Neural cell (in vitro differentiated cells): ENCODE measurements at regions not wholly inside any gene's neighbourhood (a gene's known extent, or its start where the extent isn't known, plus 50 kb on each side); places are given as distances from the start of the nearest gene placed in this dataset.

Experiments used
- H2AFZ ChIP-seq: fragments of 200-600, 300-800 bp; sonication (generic), shearing (Covaris generic); 2 replicates; pipeline ENCODE4 v1.6.0; 2014; ENCODE audit warnings: low read depth, mild to moderate bottlenecking, antibody characterized with exemption, low read length, moderate library complexity
- H3F3A ChIP-seq: fragments of 200-600 bp; shearing (Covaris generic); 2 replicates; pipeline ENCODE4 v1.6.1; 2016; ENCODE audit warnings: mild to moderate bottlenecking, moderate library complexity, mixed read lengths, antibody characterized with exemption, low read length; ENCODE audit not compliant: insufficient read depth, poor library complexity, severe bottlenecking
- H3K27ac ChIP-seq: fragments of 200-600, 300-800 bp; sonication (generic), shearing (Covaris generic); 2 replicates; pipeline ENCODE4 v1.5.1; 2014; ENCODE audit warnings: mild to moderate bottlenecking, low read length, moderate library complexity
- H3K27me3 ChIP-seq: fragments of 300-800, 200-600 bp; sonication (generic), shearing (Covaris generic); 2 replicates; pipeline ENCODE4 v1.6.0; 2014; ENCODE audit warnings: mild to moderate bottlenecking, low read depth, low read length, moderate library complexity; ENCODE audit not compliant: insufficient read depth
- H3K36me3 ChIP-seq: fragments of 300-800, 200-600 bp; sonication (generic), shearing (Covaris generic); 2 replicates; pipeline ENCODE4 v1.5.1; 2014; ENCODE audit warnings: mild to moderate bottlenecking, antibody characterized with exemption, low read length, moderate library complexity; ENCODE audit not compliant: insufficient read depth
- H3K4me2 ChIP-seq: fragments of 300-800, 200-600 bp; sonication (generic), shearing (Covaris generic); 2 replicates; pipeline ENCODE4 v1.6.0; 2014; ENCODE audit warnings: mild to moderate bottlenecking, low read length
- H3K4me3 ChIP-seq: fragments of 300-800, 200-600 bp; sonication (generic), shearing (Covaris generic); 2 replicates; pipeline ENCODE4 v1.5.1; 2014; ENCODE audit warnings: mild to moderate bottlenecking, low read length, moderate library complexity
- H3K79me2 ChIP-seq: fragments of 200-600 bp; shearing (Covaris generic); replicated peaks from 2 replicates; pipeline ENCODE4 v1.6.0; 2014; ENCODE audit warnings: mild to moderate bottlenecking, low read length, moderate library complexity; ENCODE audit not compliant: insufficient read depth
- H3K9ac ChIP-seq: fragments of 300-800, 200-600 bp; sonication (generic), shearing (Covaris generic); 2 replicates; pipeline ENCODE4 v1.6.1; 2016; ENCODE audit warnings: mild to moderate bottlenecking, low read length, mixed read lengths
- H3K9me2 ChIP-seq: fragments of 200-600 bp; shearing (Covaris generic); 2 replicates; pipeline ENCODE4 v1.6.1; 2016; ENCODE audit warnings: mild to moderate bottlenecking, low read length, mixed read lengths; ENCODE audit not compliant: insufficient read depth
- H3K9me3 ChIP-seq: fragments of 200-600, 300-800 bp; sonication (generic), shearing (Covaris generic); 2 replicates; pipeline ENCODE4 v1.6.1; 2016; ENCODE audit warnings: mild to moderate bottlenecking, mixed run types, low read length, moderate library complexity, mixed read lengths
- H4K20me1 ChIP-seq: fragments of 200-600 bp; shearing (Covaris generic); 2 replicates; pipeline ENCODE4 v1.6.1; 2016; ENCODE audit warnings: mild to moderate bottlenecking, mixed run types; ENCODE audit not compliant: insufficient read depth
- CTCF ChIP-seq: fragments of 450-650 bp; IDR thresholded peaks from 2 replicates; pipeline ENCODE4 v1.5.1; 2014; ENCODE audit warnings: antibody characterized with exemption, mild to moderate bottlenecking, moderate library complexity; ENCODE audit not compliant: poor library complexity, severe bottlenecking
- EP300 ChIP-seq: fragments of 450-650 bp; conservative IDR thresholded peaks from 2 replicates; pipeline ENCODE4 v1.6.1; 2014; ENCODE audit warnings: antibody characterized with exemption, mild to moderate bottlenecking, moderate library complexity; ENCODE audit not compliant: poor library complexity, severe bottlenecking
- EZH2 ChIP-seq: fragments of 200-600, 300-800 bp; shearing (Covaris generic), sonication (generic); IDR thresholded peaks from 2 replicates; pipeline ENCODE4 v1.6.1; 2014; ENCODE audit warnings: antibody characterized with exemption, low read length, borderline replicate concordance, mild to moderate bottlenecking; ENCODE audit not compliant: insufficient read depth, poor library complexity, severe bottlenecking
- MXI1 ChIP-seq: fragments of 450-650 bp; conservative IDR thresholded peaks from 2 replicates; pipeline ENCODE4 v1.6.1; 2014; ENCODE audit warnings: antibody characterized with exemption, mild to moderate bottlenecking; ENCODE audit not compliant: poor library complexity, severe bottlenecking
- POLR2AphosphoS5 ChIP-seq: IDR thresholded peaks from 2 replicates; pipeline ENCODE4 v1.6.1; 2012
- RAD21 ChIP-seq: fragments of 450-650 bp; conservative IDR thresholded peaks from 2 replicates; pipeline ENCODE4 v1.6.1; 2014; ENCODE audit warnings: antibody characterized with exemption, mild to moderate bottlenecking, moderate library complexity
- REST ChIP-seq: IDR thresholded peaks from 2 replicates; pipeline ENCODE4 v1.6.1; 2012; ENCODE audit warnings: borderline replicate concordance
- SMC3 ChIP-seq: fragments of 450-650 bp; conservative IDR thresholded peaks from 2 replicates; pipeline ENCODE4 v1.6.1; 2014; ENCODE audit warnings: antibody characterized with exemption, mild to moderate bottlenecking, moderate library complexity; ENCODE audit not compliant: poor library complexity
- TAF1 ChIP-seq: IDR thresholded peaks from 2 replicates; pipeline ENCODE4 v1.6.1; 2012; ENCODE audit warnings: low read depth

GRCh38 chr1:39129514-39129913 is 75.0 kb upstream of the MACF1 start:
- Histone ChIP-seq H3K27ac (no peak overlapping the region), H3K4me2 (no peak overlapping the region), H3K27me3 (no peaks in the 10 kb centered on the region), H3K36me3 (peaks cover 10% of the 10 kb centered on the region), H3K9me3 (no peaks in the 10 kb centered on the region), H3F3A (no peaks in the 10 kb centered on the region), H3K9ac (no peak overlapping the region), H3K79me2 (peaks cover 18% of the 10 kb centered on the region), H2AFZ (no peak overlapping the region), H4K20me1 (no peaks in the 10 kb centered on the region), H3K9me2 (no peaks in the 10 kb centered on the region), H3K4me3 (no peak overlapping the region)
- TF ChIP-seq TAF1, result no peak
- no peak for TF ChIP-seq MXI1
- no peak for TF ChIP-seq POLR2AphosphoS5
- TF ChIP-seq EP300, result no peak
- no peak for TF ChIP-seq EZH2
- TF ChIP-seq SMC3, result no peak
- TF ChIP-seq RAD21, result no peak
- TF ChIP-seq REST, result no peak
- TF ChIP-seq CTCF, result no peak

GRCh38 chr1:39130325-39130724 is 74.2 kb upstream of the MACF1 start:
- H3F3A ChIP-seq, result no peaks in the 10 kb centered on the region
- H3K4me3 ChIP-seq, result no peak overlapping the region
- TF ChIP-seq RAD21 (no peak), TAF1 (no peak), MXI1 (no peak)
- peaks cover 14% of the 10 kb centered on the region for H3K36me3 ChIP-seq
- no peak overlapping the region for H3K9ac ChIP-seq
- H2AFZ ChIP-seq, result no peak overlapping the region
- H3K27ac ChIP-seq, result no peak overlapping the region
- H3K9me2 ChIP-seq, result no peaks in the 10 kb centered on the region
- H4K20me1 ChIP-seq, result no peaks in the 10 kb centered on the region
- peaks cover 25% of the 10 kb centered on the region for H3K79me2 ChIP-seq
- no peaks in the 10 kb centered on the region for H3K9me3 ChIP-seq
- H3K4me2 ChIP-seq, result no peak overlapping the region
- H3K27me3 ChIP-seq, result no peaks in the 10 kb centered on the region

GRCh38 chr1:39131940-39132339 is 72.6 kb upstream of the MACF1 start:
- no peaks in the 10 kb centered on the region for H4K20me1 ChIP-seq
- no peak overlapping the region for H3K4me2 ChIP-seq
- peaks cover 33% of the 10 kb centered on the region for H3K79me2 ChIP-seq
- H3K9me3 ChIP-seq, result no peaks in the 10 kb centered on the region
- TF ChIP-seq REST (no peak), RAD21 (no peak), POLR2AphosphoS5 (no peak), EZH2 (no peak), SMC3 (no peak)
- H2AFZ ChIP-seq, result no peak overlapping the region
- H3K27ac ChIP-seq, result no peak overlapping the region
- no peak overlapping the region for H3K9ac ChIP-seq
- no peaks in the 10 kb centered on the region for H3F3A ChIP-seq
- no peaks in the 10 kb centered on the region for H3K27me3 ChIP-seq
- H3K4me3 ChIP-seq, result no peak overlapping the region
- no peaks in the 10 kb centered on the region for H3K9me2 ChIP-seq
- peaks cover 12% of the 10 kb centered on the region for H3K36me3 ChIP-seq
